H1 (cell line): ENCODE measurements at regions not wholly inside any gene's neighbourhood (a gene's known extent, or its start where the extent isn't known, plus 50 kb on each side); places are given as distances from the start of the nearest gene placed in this dataset.
A peak's percentile ranks its signal among the peaks of the same experiment; 100 is the strongest.

Experiments
- CTCF ChIA-PET: fragments of 300-600 bp; sonication (Branson Sonifier 250); formaldehyde crosslinking; loops from one replicate; lab custom pipeline; 2021; ENCODE audit not compliant: partially characterized antibody; lab: Charles Lee
- POLR2A ChIA-PET: fragments of 300-600 bp; sonication (Branson Sonifier 250); formaldehyde crosslinking; loops from one replicate; lab custom pipeline; 2021; ENCODE audit warnings: inconsistent platforms; ENCODE audit not compliant: partially characterized antibody; lab: Charles Lee
- DNase-seq, 2 experiments: peaks; one replicate each; pipeline versions ENCODE4 v3.0.0 to v3.0.0-alpha.2; 2010 to 2022; ENCODE audit warnings: low spot score in 2 of 2, low read depth in 1 of 2, mixed read lengths in 1 of 2
- FAIRE-seq: peaks from 2 replicates; lab custom pipeline; 2011; peaks lifted over from hg19 to GRCh38; lab: Jason Lieb, UNC
- H2AFZ ChIP-seq: 2 replicates; pipeline ENCODE4 v1.8.1; 2012; ENCODE audit warnings: low read length, inconsistent platforms
- H2AK5ac ChIP-seq: 2 replicates; pipeline ENCODE4 v1.6.1; 2013; ENCODE audit warnings: low read depth, low read length
- H2BK120ac ChIP-seq: replicated peaks from 2 replicates; pipeline ENCODE3; 2013; ENCODE audit warnings: low read depth, low read length, inconsistent platforms
- H2BK12ac ChIP-seq: 2 replicates; pipeline ENCODE4 v1.6.1; 2013; ENCODE audit warnings: low read depth, low read length
- H2BK15ac ChIP-seq: 2 replicates; pipeline ENCODE4 v1.6.1; 2013; ENCODE audit warnings: low read length
- H2BK20ac ChIP-seq: 2 replicates; pipeline ENCODE4 v1.6.1; 2013; ENCODE audit warnings: low read length
- H2BK5ac ChIP-seq: 2 replicates; pipeline ENCODE4 v1.6.1; 2013; ENCODE audit warnings: low read depth, low read length
- H3K14ac ChIP-seq: 2 replicates; pipeline ENCODE4 v1.6.1; 2013; ENCODE audit warnings: inconsistent platforms; ENCODE audit not compliant: insufficient read length
- H3K18ac ChIP-seq: 2 replicates; pipeline ENCODE4 v1.6.1; 2013; ENCODE audit warnings: low read length; ENCODE audit errors: extremely low read depth
- H3K23ac ChIP-seq: 2 replicates; pipeline ENCODE4 v1.6.1; 2013; ENCODE audit warnings: inconsistent platforms; ENCODE audit not compliant: insufficient read length
- H3K23me2 ChIP-seq: 2 replicates; pipeline ENCODE4 v1.6.1; 2013; ENCODE audit warnings: low read depth, low read length
- H3K27ac ChIP-seq: 2 replicates; pipeline ENCODE4 v1.6.1; 2011; ENCODE audit warnings: low read depth, low read length, inconsistent platforms
- H3K27me3 ChIP-seq, 4 experiments: replicated peaks in 1 of 4; 1 replicate in 1 of 4; 2 replicates in 3 of 4; pipeline versions ENCODE4 v1.6.1 to v1.8.1; 2011 to 2013; ENCODE audit warnings: low read length in 3 of 4, mild to moderate bottlenecking in 3 of 4, inconsistent platforms in 2 of 4, mixed read lengths in 2 of 4, moderate library complexity in 1 of 4; ENCODE audit not compliant: control insufficient read depth in 3 of 4, insufficient read depth in 3 of 4; ENCODE audit errors: extremely low read depth in 1 of 4
- H3K36me3 ChIP-seq, 4 experiments: 2 replicates each; pipeline versions ENCODE4 v1.6.1 to v1.8.1; 2011 to 2013; ENCODE audit warnings: mild to moderate bottlenecking in 4 of 4, low read length in 3 of 4, moderate library complexity in 2 of 4, control low read depth in 1 of 4, inconsistent platforms in 1 of 4; ENCODE audit not compliant: insufficient read depth in 4 of 4, control insufficient read depth in 2 of 4
- H3K4ac ChIP-seq: replicated peaks from 2 replicates; pipeline ENCODE3; 2013; ENCODE audit warnings: low read length, low read depth, mixed read lengths, inconsistent platforms; ENCODE audit not compliant: insufficient read length
- H3K4me1 ChIP-seq, 4 experiments: replicated peaks in 1 of 4; 1 replicate in 1 of 4; 2 replicates in 3 of 4; pipeline versions ENCODE4 v1.6.1 to v1.8.1; 2011 to 2013; ENCODE audit warnings: low read length in 3 of 4, inconsistent platforms in 2 of 4, mixed read lengths in 1 of 4; ENCODE audit not compliant: insufficient read depth in 4 of 4, control insufficient read depth in 3 of 4
- H3K4me2 ChIP-seq, 2 experiments: 2 replicates each; pipeline versions ENCODE4 v1.6.1 to v1.8.1; 2011 to 2013; ENCODE audit warnings: low read depth in 2 of 2, low read length in 2 of 2, control low read depth in 1 of 2, inconsistent platforms in 1 of 2, mild to moderate bottlenecking in 1 of 2; ENCODE audit not compliant: insufficient read depth in 1 of 2
- H3K4me3 ChIP-seq, 4 experiments: fragments of 200-600, 300-600 bp in 1 of 4; sonication (generic), shearing (Covaris generic), sonication (Bioruptor Twin) in 1 of 4; 2 replicates each; pipeline versions ENCODE4 v1.5.1 to v1.8.1; 2011 to 2016; ENCODE audit warnings: low read length in 4 of 4, low read depth in 3 of 4, control low read depth in 2 of 4, inconsistent platforms in 2 of 4, mild to moderate bottlenecking in 2 of 4, mixed read lengths in 1 of 4, moderate library complexity in 1 of 4; ENCODE audit not compliant: insufficient read depth in 2 of 4; ENCODE audit errors: extremely low read depth in 1 of 4
- H3K56ac ChIP-seq: replicated peaks from 2 replicates; pipeline ENCODE3; 2013; ENCODE audit warnings: low read depth, mild to moderate bottlenecking, mixed read lengths, low read length, inconsistent platforms; ENCODE audit not compliant: insufficient read length
- H3K79me1 ChIP-seq: 2 replicates; pipeline ENCODE4 v1.6.1; 2013; ENCODE audit warnings: low read depth, low read length, control low read depth
- H3K79me2 ChIP-seq, 2 experiments: 2 replicates each; pipeline versions ENCODE4 v1.6.1 to v1.8.1; 2012 to 2013; ENCODE audit warnings: low read length in 2 of 2, mild to moderate bottlenecking in 2 of 2, inconsistent platforms in 1 of 2; ENCODE audit not compliant: insufficient read depth in 2 of 2, control insufficient read depth in 1 of 2
- H3K9ac ChIP-seq, 4 experiments: replicated peaks in 1 of 4; 1 replicate in 1 of 4; 2 replicates in 3 of 4; pipeline versions ENCODE4 v1.6.1 to v1.8.1; 2011 to 2013; ENCODE audit warnings: low read depth in 3 of 4, low read length in 3 of 4, control low read depth in 2 of 4, mild to moderate bottlenecking in 2 of 4, moderate library complexity in 2 of 4, inconsistent platforms in 1 of 4; ENCODE audit errors: extremely low read depth in 1 of 4
- H3K9me3 ChIP-seq, 2 experiments: 2 replicates each; pipeline versions ENCODE4 v1.6.1 to v1.8.1; 2012 to 2013; ENCODE audit warnings: mild to moderate bottlenecking in 2 of 2, moderate library complexity in 2 of 2, control low read depth in 1 of 2, inconsistent platforms in 1 of 2, low read depth in 1 of 2, low read length in 1 of 2, mixed read lengths in 1 of 2; ENCODE audit not compliant: insufficient read depth in 2 of 2
- H4K20me1 ChIP-seq, 2 experiments: replicated peaks in 1 of 2; 2 replicates each; pipeline versions ENCODE3 to v1.8.1; 2011 to 2013; ENCODE audit warnings: inconsistent platforms in 2 of 2, low read length in 2 of 2, mild to moderate bottlenecking in 1 of 2; ENCODE audit not compliant: insufficient read depth in 2 of 2, control insufficient read depth in 1 of 2
- H4K5ac ChIP-seq: 2 replicates; pipeline ENCODE4 v1.6.1; 2013; ENCODE audit warnings: low read length, low read depth, mixed read lengths, inconsistent platforms; ENCODE audit not compliant: insufficient read length
- H4K8ac ChIP-seq: 2 replicates; pipeline ENCODE4 v1.8.0; 2013; ENCODE audit warnings: mild to moderate bottlenecking, moderate library complexity, low read length, inconsistent platforms; ENCODE audit not compliant: insufficient read depth; ENCODE audit errors: extremely low read depth
- H4K91ac ChIP-seq: replicated peaks from 2 replicates; pipeline ENCODE3; 2013; ENCODE audit warnings: low read length, mixed read lengths, inconsistent platforms; ENCODE audit not compliant: insufficient read length
- CBX5 ChIP-seq: fragments of 300-800, 300-1000 bp; sonication (generic); IDR thresholded peaks from 2 replicates; pipeline ENCODE4 v1.7.1; 2016; ENCODE audit warnings: antibody characterized with exemption, low read length, low read depth
- CEBPB ChIP-seq: IDR thresholded peaks from 2 replicates; pipeline ENCODE4 v1.6.1; 2012; ENCODE audit warnings: low read depth, low read length
- E2F6 ChIP-seq: IDR thresholded peaks from 2 replicates; pipeline ENCODE4 v1.6.1; 2012; ENCODE audit warnings: inconsistent platforms
- GTF2F1 ChIP-seq: IDR thresholded peaks from 2 replicates; pipeline ENCODE4 v1.6.1; 2012; ENCODE audit warnings: low read depth, low read length, improper control_type of control experiment, borderline replicate concordance
- KDM1A ChIP-seq: fragments of 200-600, 300-600 bp; sonication (generic); IDR thresholded peaks from 2 replicates; pipeline ENCODE4 v1.7.1; 2016; ENCODE audit warnings: mild to moderate bottlenecking, low read length, borderline replicate concordance
- NANOG ChIP-seq: IDR thresholded peaks from 2 replicates; pipeline ENCODE4 v1.6.1; 2011; ENCODE audit warnings: low read length, low read depth, mild to moderate bottlenecking, inconsistent platforms; ENCODE audit not compliant: insufficient read depth, poor library complexity, severe bottlenecking
- POLR2AphosphoS5 ChIP-seq: IDR thresholded peaks from 2 replicates; pipeline ENCODE4 v1.6.1; 2011; ENCODE audit warnings: low read depth, low read length
- RFX5 ChIP-seq: IDR thresholded peaks from 2 replicates; pipeline ENCODE4 v1.6.1; 2011; ENCODE audit warnings: low read depth, low read length, improper control_type of control experiment, borderline replicate concordance
- SP2 ChIP-seq: IDR thresholded peaks from 2 replicates; pipeline ENCODE4 v1.6.1; 2012; ENCODE audit warnings: mild to moderate bottlenecking, low read length, inconsistent platforms
- TAF1 ChIP-seq: IDR thresholded peaks from 2 replicates; pipeline ENCODE4 v1.6.1; 2011; ENCODE audit warnings: mild to moderate bottlenecking, low read depth, low read length
- TEAD4 ChIP-seq: IDR thresholded peaks from 2 replicates; pipeline ENCODE4 v1.6.1; 2012; ENCODE audit warnings: low read depth, low read length, inconsistent platforms, mixed read lengths
- WGBS, 2 experiments: shearing (Covaris generic) in 1 of 2; methylation state at CpG; one replicate each; pipeline versions ENCODE4 v1.1.6 to v1.1.7; 2013 to 2015; ENCODE audit warnings: low lambda C conversion rate in 2 of 2, mixed read lengths in 2 of 2, inconsistent platforms in 1 of 2, low coverage in 1 of 2, missing lambda C conversion rate in 1 of 2; ENCODE audit not compliant: insufficient replicate concordance in 2 of 2, insufficient coverage in 1 of 2, insufficient read length in 1 of 2; ENCODE audit errors: extremely low coverage in 1 of 2, missing lambda C conversion rate in 1 of 2; 5-methylcytosine and 5-hydroxymethylcytosine counted together

GRCh38 chr3:182501856-182502255 is 291.4 kb upstream of the ATP11B start:
- TF ChIP-seq SP2 (no peak), POLR2AphosphoS5 (no peak), TEAD4 (no peak), RFX5 (no peak), KDM1A (no peak), E2F6 (no peak), GTF2F1 (no peak), CBX5 (no peak), TAF1 (no peak), CEBPB (no peak), NANOG (no peak)
- ChIA-PET CTCF (interaction anchor here (1.6 kb wide), 1 partner anchor 104 kb away, joined by 3 read pairs; no protein-coding TSS in a partner anchor), POLR2A (interaction anchor here (2.0 kb wide), 1 partner anchor 8 kb away, joined by 5 read pairs; no protein-coding TSS in a partner anchor)
- Histone ChIP-seq H2BK15ac (no peak overlapping the region), H2AK5ac (no peak overlapping the region), H3K18ac (no peak overlapping the region), H3K27me3 (no peaks in the 10 kb centered on the region), H3K36me3 (no peaks in the 10 kb centered on the region), H2AFZ (no peak overlapping the region), H3K23me2 (no peaks in the 10 kb centered on the region), H4K8ac (no peak overlapping the region), H3K79me2 (no peaks in the 10 kb centered on the region), H2BK5ac (no peak overlapping the region), H4K20me1 (no peaks in the 10 kb centered on the region), H2BK12ac (no peak overlapping the region), H3K4ac (no peak overlapping the region), H3K14ac (no peak overlapping the region), H3K4me3 (peak overlapping the region in 1 of 4 experiments; percentile 10; a peak in 1 of 8 replicates), H2BK120ac (no peak overlapping the region), H2BK20ac (no peak overlapping the region), H3K9ac (no peak overlapping the region), H4K5ac (peak overlapping the region; percentile 51), H3K4me2 (peak overlapping the region in 1 of 2 experiments; percentile 21; a peak in 1 of 4 replicates), H3K79me1 (no peaks in the 10 kb centered on the region), H3K4me1 (peaks cover 0 to 17% (median 5%) of the 10 kb centered on the region in 4 experiments; a peak in 5 of 7 replicates), H3K27ac (no peak overlapping the region), H3K56ac (no peak overlapping the region), H3K23ac (no peak overlapping the region), H3K9me3 (no peaks in the 10 kb centered on the region), H4K91ac (no peak overlapping the region)
- FAIRE-seq = no peak
- DNase-seq = no peak
- WGBS, 2 experiments = 41% methylated on average over 3 of the region's 3 CpGs; no CpG with 5 or more reads in 1 of the 2 experiments
